ENCODE measurements at regions not wholly inside any gene's neighbourhood (a gene's known extent, or its start where the extent isn't known, plus 50 kb on each side); places are given as distances from the start of the nearest gene placed in this dataset.

DNA sequence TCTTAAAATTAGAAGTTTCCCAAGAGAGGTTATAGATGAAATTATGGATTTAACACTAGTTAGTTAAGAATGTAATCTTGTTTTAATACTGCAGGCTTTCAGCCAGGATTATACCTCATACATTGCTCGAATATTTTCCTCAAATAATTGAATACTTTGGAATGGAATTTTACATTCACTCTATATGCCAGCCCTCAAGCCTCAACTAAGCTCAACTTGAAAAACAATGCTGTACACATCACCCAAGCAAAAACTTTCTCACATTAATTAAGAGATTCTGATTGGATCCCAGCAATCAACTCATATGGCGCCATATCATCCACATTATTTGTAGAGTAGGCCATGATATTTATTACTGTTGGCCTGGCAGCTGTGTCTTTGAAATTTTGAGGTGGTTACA is 710.7 kb upstream of the ADAMTS5 start:
- intact Hi-C loops (cut with micrococcal nuclease; ENCODE audit: unreplicated experiment): no loop called here
- POLR2A ChIA-PET (ENCODE audit: low non-redundant PET): no interaction called here
- Histone ChIP-seq H3K27ac (ENCODE audit: low read depth, low read length, poor library complexity, severe bottlenecking) (no peak overlapping the region), H3K4me3 (ENCODE audit: low read depth, low read length, poor library complexity, severe bottlenecking) (no peak overlapping the region), H3K27me3 (replicated peaks; ENCODE audit: insufficient read depth, low read depth, low read length, poor library complexity) (no peaks in the 10 kb centered on the region), H3K36me3 (ENCODE audit: insufficient read depth, low read length, poor library complexity, severe bottlenecking) (no peaks in the 10 kb centered on the region), H3K4me1 (ENCODE audit: insufficient read depth, low read length, poor library complexity, severe bottlenecking) (no peaks in the 10 kb centered on the region), H3K9me3 (ENCODE audit: low read depth, low read length, poor library complexity, severe bottlenecking) (no peaks in the 10 kb centered on the region)
- DNase-seq (ENCODE audit: low spot score): no peak
- no peak for TF ChIP-seq EZH2 (IDR thresholded peaks at IDR 0.05; ENCODE audit: borderline replicate concordance, low read depth, low read length, poor library complexity, severe bottlenecking)
- TF ChIP-seq, protein P1, sequence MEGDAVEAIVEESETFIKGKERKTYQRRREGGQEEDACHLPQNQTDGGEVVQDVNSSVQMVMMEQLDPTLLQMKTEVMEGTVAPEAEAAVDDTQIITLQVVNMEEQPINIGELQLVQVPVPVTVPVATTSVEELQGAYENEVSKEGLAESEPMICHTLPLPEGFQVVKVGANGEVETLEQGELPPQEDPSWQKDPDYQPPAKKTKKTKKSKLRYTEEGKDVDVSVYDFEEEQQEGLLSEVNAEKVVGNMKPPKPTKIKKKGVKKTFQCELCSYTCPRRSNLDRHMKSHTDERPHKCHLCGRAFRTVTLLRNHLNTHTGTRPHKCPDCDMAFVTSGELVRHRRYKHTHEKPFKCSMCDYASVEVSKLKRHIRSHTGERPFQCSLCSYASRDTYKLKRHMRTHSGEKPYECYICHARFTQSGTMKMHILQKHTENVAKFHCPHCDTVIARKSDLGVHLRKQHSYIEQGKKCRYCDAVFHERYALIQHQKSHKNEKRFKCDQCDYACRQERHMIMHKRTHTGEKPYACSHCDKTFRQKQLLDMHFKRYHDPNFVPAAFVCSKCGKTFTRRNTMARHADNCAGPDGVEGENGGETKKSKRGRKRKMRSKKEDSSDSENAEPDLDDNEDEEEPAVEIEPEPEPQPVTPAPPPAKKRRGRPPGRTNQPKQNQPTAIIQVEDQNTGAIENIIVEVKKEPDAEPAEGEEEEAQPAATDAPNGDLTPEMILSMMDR (conservative IDR thresholded peaks at IDR 0.05; ENCODE audit: low read depth, low read length): no peak
- no TSS peak for BruUV-seq (replicated peaks)
- CTCF ChIA-PET: no interaction called here

DNA sequence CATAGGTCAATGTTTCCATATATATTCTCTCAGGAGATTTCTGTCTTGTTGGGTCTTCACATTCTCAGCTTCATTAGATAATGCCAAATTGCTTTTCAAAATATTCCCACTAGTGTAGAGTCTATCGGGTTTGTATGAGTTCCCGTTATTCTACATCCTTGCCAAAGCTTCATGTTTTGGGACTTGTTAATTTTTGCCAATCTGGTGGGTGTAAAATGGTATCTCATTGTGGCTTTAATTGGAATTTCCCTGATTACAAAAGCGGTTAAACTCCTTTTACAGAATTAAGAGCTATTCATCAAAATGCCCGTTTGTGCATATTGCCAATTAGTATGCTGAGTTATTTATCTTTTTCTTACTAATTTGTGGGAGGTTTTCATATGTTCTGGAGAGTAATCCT is 708.4 kb upstream of the ADAMTS5 start:
- no peak for TF ChIP-seq EZH2 (IDR thresholded peaks at IDR 0.05; ENCODE audit: borderline replicate concordance, low read depth, low read length, poor library complexity, severe bottlenecking)
- no TSS peak for BruUV-seq (replicated peaks)

DNA sequence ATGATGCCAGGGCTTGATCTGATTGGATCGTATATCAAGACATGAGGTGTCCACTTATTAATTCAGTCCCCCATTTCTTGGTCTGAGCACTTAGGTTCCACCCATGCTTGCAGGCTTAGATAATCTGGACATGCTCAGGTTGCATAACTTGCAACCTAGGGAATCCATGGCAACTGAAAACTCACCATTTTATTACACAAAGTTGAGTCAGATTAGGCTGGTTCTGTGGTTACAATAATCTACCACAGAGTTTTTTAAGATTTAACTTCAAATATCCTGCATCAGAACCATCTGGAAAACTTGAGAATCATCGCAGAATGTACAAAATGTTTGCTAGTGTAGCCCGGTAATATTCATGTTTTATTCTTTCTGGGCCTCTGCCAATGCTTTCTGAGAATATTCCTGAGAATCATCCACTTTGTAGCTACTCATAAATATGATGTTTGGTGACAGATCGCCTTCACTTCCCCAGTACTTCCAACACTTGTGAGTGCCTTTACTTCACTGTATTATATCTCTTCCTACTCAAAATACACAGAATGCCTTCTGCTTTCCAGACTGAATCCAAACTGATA is 707.2 kb upstream of the ADAMTS5 start:
- no peaks in the 10 kb centered on the region for H3K27me3 ChIP-seq (replicated peaks; ENCODE audit: insufficient read depth, low read depth, low read length, poor library complexity)
- no TSS peak for BruUV-seq (replicated peaks)
- H3K36me3 ChIP-seq (ENCODE audit: insufficient read depth, low read length, poor library complexity, severe bottlenecking): no peaks in the 10 kb centered on the region
- H3K9me3 ChIP-seq (ENCODE audit: low read depth, low read length, poor library complexity, severe bottlenecking): no peaks in the 10 kb centered on the region
- intact Hi-C loops (cut with micrococcal nuclease; ENCODE audit: unreplicated experiment): no loop called here
- no peak for DNase-seq (ENCODE audit: low spot score)
- no peak overlapping the region for H3K4me3 ChIP-seq (ENCODE audit: low read depth, low read length, poor library complexity, severe bottlenecking)
- ChIA-PET POLR2A (ENCODE audit: low non-redundant PET) (no interaction called here), CTCF (no interaction called here)
- TF ChIP-seq EZH2 (IDR thresholded peaks at IDR 0.05; ENCODE audit: borderline replicate concordance, low read depth, low read length, poor library complexity, severe bottlenecking): no peak
- TF ChIP-seq, protein P1 (conservative IDR thresholded peaks at IDR 0.05; ENCODE audit: low read depth, low read length): no peak
- no peak overlapping the region for H3K27ac ChIP-seq (ENCODE audit: low read depth, low read length, poor library complexity, severe bottlenecking)
- no peaks in the 10 kb centered on the region for H3K4me1 ChIP-seq (ENCODE audit: insufficient read depth, low read length, poor library complexity, severe bottlenecking)

More for the DNA sequence above, 708.4 kb upstream of the ADAMTS5 start:
- Histone ChIP-seq H3K9me3 (ENCODE audit: low read depth, low read length, poor library complexity, severe bottlenecking) (no peaks in the 10 kb centered on the region), H3K27ac (ENCODE audit: low read depth, low read length, poor library complexity, severe bottlenecking) (no peak overlapping the region), H3K27me3 (replicated peaks; ENCODE audit: insufficient read depth, low read depth, low read length, poor library complexity) (no peaks in the 10 kb centered on the region), H3K4me3 (ENCODE audit: low read depth, low read length, poor library complexity, severe bottlenecking) (no peak overlapping the region), H3K4me1 (ENCODE audit: insufficient read depth, low read length, poor library complexity, severe bottlenecking) (no peaks in the 10 kb centered on the region), H3K36me3 (ENCODE audit: insufficient read depth, low read length, poor library complexity, severe bottlenecking) (no peaks in the 10 kb centered on the region)
- intact Hi-C loops (cut with micrococcal nuclease; ENCODE audit: unreplicated experiment): no loop called here
- CTCF ChIA-PET: no interaction called here
- DNase-seq (ENCODE audit: low spot score): no peak
- POLR2A ChIA-PET (ENCODE audit: low non-redundant PET): no interaction called here

DNA sequence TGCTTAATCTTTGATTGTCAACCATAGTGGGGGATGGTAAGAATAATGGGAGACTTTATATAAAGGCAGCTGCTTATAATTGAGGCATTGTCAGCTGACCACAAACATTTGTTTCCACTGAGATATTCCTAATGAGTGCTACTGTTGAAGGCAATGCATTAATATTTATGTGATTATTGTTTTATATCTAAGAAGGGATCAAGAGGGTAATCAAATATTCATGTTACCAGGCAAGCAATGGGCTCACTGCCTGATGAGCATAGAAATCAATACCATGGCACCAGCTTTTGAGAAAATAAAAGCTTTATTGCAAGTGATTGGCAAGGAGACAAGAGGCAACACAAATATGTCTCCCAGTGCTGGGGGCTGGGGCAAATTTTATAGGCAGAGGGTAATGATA is 706.7 kb upstream of the ADAMTS5 start:
- Histone ChIP-seq H3K36me3 (ENCODE audit: insufficient read depth, low read length, poor library complexity, severe bottlenecking) (no peaks in the 10 kb centered on the region), H3K4me1 (ENCODE audit: insufficient read depth, low read length, poor library complexity, severe bottlenecking) (no peaks in the 10 kb centered on the region), H3K27me3 (replicated peaks; ENCODE audit: insufficient read depth, low read depth, low read length, poor library complexity) (no peaks in the 10 kb centered on the region), H3K4me3 (ENCODE audit: low read depth, low read length, poor library complexity, severe bottlenecking) (no peak overlapping the region), H3K9me3 (ENCODE audit: low read depth, low read length, poor library complexity, severe bottlenecking) (no peaks in the 10 kb centered on the region), H3K27ac (ENCODE audit: low read depth, low read length, poor library complexity, severe bottlenecking) (no peak overlapping the region)
- ChIA-PET POLR2A (ENCODE audit: low non-redundant PET) (no interaction called here), CTCF (no interaction called here)
- DNase-seq (ENCODE audit: low spot score): no peak
- intact Hi-C loops (cut with micrococcal nuclease; ENCODE audit: unreplicated experiment): no loop called here
- TF ChIP-seq EZH2 (IDR thresholded peaks at IDR 0.05; ENCODE audit: borderline replicate concordance, low read depth, low read length, poor library complexity, severe bottlenecking): no peak
- TF ChIP-seq, protein P1 (conservative IDR thresholded peaks at IDR 0.05; ENCODE audit: low read depth, low read length): no peak
- no TSS peak for BruUV-seq (replicated peaks)

All from A673 (cell line).